ENCODE measurements at regions not wholly inside any gene's neighbourhood (a gene's known extent, or its start where the extent isn't known, plus 50 kb on each side); places are given as distances from the start of the nearest gene placed in this dataset.
"Not testable (repeated sequence)": the region's sequence is repeated elsewhere in the genome, so short reads cannot be mapped to it uniquely, and the experiment has no call there.

DNA sequence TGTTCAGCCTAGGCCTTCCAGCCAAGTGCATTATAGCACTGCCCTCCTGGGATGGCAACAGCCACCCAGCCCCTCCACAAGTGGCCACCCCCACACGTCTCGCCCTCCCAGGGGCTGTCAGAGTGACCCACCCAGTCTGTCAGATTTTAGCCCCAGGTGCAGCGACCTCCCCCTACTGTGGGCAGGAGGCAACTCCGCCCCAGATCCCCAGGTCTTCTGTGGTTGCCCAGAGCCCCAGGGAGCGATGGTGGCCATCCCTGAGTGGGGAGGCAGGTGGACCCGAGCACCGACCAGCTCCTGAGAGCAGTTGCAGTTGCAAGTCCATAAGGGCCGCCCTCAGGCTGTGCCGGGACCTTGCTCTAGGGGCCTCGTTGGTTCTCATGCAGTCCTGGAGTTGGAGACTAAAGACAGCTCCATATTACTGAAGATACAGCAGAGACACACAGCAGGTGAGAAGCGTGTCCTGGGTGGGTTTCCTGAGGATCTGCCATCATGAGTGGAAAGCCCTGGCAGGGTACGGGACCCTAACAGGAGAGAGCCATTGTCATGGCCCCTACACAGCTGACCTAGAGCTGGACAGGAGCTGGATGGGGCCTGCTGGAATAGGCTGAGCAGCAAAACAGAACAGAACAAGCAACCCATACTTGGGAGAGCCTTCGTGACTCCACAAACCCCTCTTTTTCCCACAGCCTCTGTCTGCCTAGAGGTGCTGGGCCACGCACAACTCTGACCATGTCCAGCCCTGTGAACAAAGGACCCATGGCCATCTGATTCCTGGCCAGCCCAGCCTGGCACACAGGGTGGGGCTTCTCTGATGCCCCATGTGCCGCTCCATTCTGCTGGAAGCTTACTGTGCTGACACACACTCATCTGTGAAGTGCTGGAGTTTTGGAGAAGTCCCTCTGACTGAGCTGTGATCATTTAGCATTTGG is 110.3 kb upstream of the ALDH1A3 start:
- DNase-seq = no peak

DNA sequence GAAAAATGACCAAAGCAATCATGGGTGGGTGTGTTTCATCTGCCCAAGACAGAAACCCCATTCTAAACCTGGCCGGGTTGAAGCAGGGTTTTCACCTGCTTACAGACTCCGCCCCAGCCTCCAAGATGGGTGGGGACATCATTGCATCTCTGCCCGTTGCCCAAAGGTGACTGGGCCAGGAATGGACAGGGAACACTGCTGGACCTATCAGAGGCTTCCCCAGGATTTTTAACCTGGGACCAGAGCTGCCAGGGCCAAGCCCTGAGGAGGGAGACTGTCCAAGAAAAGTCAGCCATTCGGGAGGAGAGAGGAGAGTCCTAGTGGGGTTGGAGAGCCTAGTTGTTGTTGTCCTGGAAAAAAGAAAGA is 109.7 kb upstream of the ALDH1A3 start:
- no peak for DNase-seq

DNA sequence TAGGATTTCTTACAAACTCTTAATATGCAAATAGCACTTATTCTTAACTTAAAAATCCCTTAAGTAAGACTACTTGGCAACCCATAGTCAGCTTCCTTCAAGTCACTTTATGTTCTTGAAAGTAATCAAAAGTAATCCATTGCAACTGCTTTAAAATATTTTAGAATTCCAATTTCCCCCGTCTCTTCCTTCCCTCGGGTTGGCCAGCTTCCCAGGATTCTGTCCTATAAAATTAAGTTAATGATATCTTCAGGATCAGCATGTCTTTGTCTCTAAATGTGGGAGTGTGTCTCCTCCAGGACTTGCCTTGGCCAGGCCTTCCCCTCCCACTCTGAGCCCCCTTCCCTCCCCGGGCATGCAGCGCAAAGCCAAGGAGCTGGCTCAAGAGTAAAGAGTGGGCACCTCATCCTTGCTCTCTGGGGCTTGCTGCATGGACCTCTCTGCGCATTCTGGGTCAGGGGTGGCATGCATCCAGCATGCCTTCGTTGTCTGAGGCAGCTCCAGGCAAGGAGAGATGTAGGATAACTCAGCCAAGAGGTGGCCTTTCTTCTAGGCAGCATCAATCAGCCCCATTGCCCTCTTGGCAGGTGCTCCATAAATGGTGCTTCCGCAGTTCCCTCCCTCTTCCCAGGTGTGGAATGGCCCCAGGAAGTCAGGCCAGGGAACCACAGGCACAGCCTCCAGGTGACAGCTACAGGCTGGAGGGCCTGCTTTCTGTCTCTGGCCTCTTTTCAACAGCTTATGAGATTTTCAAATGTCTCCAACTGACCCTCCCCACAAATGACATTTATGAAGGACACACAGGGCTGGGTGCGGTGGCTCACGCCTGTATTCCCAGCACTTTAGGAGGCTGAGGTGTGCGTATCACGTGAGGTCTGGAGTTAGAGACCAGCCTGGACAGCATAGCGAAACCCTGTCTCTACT is 108.7 kb upstream of the ALDH1A3 start:
- no peak for DNase-seq

DNA sequence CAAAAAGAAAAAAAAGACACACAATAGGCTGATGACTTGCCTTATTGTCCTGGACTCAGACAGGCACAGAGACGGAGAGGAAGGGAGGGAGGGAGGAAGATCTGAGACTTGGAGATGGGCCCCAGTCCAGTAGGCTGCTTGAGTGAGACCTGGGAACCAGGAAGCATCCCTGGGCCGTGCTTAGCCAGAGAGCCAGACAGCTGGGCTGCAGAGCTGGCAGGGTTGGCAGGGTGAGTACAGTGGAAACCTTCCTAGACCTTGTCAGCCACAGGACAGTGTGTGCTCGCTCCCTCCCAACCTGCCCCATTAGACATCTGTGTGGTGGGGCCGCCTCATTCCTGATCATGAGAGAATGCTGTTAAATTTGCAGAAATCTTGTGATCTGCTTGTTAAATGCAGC is 107.9 kb upstream of the ALDH1A3 start:
- no peak for DNase-seq

DNA sequence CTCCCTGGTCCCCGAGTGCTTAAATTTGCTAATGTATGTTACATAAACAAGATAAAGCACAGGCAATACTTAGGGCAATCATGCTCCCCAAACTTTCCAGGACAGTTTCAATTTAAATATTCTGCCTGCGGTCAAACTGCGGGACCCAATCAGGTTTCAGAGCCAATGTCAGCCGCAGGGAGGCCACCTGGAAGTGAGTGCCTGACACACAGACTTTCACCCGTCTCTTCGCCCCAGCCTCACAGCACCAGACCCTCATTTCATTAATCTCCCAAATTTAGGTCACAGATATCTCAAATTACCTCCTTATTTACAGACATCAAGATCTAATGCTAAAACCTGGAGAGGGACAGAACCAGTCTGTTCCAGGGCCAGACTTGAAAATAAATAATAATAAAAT is 107.2 kb upstream of the ALDH1A3 start:
- no peak for DNase-seq

DNA sequence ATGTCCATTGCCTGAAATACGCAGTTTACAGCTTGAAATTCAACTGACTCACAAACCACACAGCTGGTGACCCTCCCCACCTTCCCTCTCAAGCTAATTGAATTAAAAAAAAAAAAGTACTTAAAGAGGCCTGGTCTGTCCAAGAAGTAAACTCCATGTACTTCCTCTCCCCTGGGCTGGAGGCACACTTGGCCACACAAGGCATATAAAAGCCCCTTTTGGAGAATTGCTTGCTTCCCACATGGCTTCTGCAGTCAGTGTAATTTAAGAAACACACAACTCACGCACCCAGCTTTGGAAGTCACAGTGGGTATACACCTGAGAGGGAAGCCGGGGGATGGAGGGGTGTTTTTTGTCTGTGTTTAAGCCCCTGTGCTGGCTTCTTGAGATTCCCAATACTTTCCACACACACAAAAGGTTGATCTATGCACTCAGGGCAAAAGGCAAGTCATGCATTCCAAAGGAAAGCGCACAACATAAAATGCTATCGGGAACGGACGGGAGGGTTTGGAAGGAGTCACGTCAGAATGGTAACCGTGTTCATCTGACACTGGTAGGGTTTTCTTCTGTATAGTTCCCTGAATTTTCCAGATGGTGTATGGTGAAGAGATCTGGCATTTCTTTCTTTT is 106.6 kb upstream of the ALDH1A3 start:
- DNase-seq = no peak

DNA sequence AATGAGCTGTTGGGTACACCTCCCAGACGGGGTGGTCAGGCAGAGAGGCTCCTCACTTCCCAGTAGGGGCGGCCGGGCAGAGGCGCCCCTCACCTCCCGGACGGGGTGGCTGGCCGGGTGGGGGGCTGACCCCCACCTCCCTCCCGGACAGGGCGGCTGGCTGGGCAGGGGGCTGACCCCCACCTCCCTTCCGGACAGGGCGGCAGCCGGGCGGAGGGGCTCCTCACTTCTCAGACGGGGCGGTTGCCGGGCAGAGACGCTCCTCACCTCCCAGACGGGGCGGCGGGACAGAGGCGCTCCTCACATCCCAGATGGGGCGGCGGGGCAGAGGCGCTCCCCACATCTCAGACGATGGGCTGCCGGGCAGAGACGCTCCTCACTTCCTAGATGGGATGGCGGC is 105.6 kb upstream of the ALDH1A3 start:
- not testable (repeated sequence) for DNase-seq

DNA sequence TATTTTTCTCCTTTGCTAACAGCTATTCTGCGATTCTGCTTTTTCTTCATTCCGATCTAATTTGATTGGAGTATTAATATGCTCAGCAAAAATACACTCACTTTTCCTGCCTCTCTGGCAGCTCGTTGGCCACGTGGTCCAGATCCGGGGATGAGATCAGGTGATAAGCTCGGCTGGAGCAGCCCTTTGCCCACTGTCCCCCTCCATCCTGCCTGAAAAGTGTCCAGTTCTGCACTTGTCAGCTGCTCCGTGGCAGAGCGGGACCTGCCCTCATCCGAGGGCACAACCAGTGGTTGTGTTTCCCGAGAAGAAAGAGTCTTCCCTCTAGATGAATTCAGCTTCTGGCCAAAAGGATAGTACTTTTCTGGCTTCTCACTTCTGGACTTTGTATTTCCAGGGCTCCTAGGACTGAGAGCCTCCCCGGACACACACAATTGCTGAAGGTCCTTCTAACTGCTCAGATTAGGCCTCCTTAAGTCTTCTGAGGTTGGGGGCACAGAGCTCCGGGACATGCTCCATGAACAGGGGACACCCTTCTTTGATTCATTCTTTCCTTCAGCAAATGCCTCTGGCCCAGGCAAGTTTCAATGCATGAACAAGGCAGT is 103.9 kb upstream of the ALDH1A3 start:
- no peak for DNase-seq

DNA sequence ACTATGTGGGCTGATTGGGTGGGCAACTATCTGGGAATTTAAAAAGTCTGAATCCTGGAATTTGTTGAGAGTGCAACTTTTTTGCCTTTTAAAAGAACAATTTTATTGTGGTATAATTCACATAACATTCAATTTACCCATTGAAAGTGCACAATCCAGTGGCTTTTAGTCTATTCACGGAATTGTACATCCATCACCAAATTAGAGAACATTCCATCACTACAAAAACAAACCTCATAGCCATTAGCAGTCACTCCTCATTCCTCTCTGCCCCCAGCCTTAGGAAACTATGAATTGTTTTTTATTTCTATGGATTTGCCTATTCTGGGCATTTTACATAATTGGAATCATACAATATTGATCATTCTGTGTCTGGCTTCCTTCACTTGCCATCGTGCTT is 101.8 kb upstream of the ALDH1A3 start:
- DNase-seq = no peak

DNA sequence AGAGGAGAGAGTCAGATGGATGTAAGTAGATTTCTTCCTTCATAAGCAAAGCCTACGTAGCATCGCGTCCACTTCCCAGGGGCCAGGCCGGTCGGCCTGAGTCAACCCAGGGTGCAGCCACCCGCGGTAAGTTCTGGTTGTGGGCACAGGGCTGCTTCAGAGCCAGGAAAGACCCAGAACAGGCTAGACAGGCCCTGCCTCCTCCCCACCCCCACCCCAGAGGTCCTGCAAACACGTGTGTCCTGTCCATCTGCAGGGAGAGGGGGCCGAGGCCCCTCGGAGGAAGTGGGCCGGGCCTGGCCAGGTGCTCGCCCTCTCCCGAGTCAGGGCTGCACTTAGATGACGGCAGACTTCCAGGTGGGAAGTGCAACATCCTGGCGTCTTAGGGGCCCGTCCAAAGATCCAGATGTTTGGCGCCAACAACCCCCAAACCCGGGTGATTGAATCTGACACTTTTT is 100.8 kb upstream of the ALDH1A3 start:
- DNase-seq = no peak

DNA sequence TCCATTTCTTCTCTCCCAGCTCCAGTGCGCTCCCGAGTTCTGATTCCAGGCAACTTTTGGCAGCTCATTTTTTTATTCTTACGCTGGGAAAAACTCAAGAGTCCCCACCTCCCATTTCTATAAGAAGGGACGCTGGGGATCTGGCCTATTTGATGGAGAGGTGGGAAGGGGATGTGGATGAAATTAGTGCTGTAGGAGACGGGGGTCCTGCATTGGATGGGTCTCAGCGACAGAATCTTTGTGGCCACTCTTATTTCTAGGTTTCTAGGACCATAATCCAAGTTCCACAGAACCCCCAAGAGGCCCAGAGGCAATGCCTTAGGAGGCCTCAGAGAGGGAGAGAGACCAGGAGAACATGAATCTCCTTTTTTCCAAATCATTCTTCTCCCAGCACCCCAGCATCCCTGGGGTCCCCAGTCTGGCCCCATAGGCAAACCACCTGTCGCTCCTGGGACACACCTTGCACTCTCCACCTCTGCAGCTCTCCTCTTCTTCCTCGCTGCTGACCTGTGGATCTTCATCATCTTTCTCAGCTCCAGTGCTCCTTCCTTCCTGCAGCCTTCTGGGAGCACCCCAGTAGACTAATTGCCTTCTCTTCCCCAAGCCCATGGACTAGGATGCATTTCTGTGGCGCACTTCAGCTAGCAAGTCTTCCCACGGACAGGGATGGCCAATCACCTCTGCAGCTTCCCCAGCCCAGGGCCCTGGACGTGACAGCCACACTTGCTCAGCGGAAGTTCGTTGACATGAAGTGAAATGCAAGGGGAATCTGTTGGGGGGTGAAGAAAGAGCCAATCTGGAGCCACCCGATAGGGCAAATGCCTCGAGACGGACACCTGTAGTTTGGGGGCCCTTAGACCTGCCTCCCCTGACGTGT is 100.1 kb upstream of the ALDH1A3 start:
- DNase-seq = no peak

DNA sequence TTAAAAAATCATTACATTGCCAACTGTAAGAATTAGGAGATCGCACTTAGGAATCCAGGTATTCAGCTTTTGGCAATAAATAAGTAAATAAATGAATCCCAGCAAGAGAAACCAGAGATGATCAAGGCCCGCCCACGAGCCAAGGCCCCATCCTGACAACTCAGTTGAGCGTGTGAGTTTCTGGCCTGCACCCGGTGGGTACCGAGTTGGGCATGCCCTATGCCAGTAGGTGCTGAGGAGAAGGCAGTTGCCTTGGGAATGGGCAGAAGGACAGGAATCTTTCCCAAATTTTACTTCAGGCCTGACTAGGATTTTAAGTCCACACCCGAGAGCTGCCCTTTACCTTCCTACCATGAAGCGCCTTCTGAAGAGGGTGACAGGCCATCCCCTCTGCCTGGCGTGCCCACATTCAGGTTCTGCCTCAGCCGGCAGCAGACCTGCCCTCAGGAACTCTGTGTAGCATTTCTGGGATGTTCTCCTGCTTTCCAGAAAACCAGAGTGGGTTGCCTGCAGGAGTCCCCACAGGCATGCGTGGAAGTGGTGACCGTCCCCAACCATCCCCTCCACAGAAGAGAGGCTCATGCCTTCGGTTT is 99.3 kb upstream of the ALDH1A3 start:
- DNase-seq = no peak

DNA sequence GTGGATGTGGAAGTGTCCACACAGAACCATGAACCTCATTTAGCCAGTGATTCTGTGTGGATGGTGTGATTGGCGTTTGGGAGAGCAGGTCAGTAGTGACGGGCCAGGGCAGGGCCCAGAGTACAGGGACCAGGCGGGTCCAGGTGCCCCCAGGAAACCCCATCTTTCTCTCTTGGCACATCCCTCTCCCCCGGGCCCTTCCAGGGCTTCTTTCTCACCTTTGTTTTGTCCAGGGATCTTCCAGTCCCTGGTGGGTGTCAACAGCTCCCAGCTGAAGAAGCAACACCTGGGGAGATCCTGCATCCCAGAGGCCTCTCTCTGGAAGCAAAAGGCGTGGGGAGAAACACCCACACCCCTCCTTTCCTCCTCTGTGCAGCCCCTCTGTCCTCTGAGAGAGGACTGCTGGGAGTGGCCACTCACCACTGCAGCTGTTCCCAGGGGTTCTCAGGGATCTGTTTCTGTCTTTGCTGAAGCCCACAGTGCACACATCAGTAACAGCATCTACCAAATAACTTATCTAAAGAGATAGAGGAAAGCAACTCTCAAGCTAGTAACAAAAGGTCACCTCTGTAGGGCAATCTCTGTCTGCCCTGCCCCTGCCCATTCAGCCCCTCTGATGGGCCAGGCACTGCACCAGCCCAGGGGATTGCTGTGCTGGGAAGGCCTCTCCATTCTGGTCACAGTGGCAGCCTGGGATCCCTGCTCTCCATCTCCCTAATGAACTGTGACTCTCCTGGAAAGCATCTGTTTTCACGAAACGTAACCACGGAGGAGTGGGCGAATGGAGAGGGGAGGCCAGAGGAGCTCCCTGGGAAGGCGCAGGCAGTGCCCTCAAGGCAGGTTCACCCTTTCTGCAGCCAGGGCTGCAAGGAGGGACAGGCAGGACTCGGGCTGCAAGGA is 98.3 kb upstream of the ALDH1A3 start:
- DNase-seq = no peak

DNA sequence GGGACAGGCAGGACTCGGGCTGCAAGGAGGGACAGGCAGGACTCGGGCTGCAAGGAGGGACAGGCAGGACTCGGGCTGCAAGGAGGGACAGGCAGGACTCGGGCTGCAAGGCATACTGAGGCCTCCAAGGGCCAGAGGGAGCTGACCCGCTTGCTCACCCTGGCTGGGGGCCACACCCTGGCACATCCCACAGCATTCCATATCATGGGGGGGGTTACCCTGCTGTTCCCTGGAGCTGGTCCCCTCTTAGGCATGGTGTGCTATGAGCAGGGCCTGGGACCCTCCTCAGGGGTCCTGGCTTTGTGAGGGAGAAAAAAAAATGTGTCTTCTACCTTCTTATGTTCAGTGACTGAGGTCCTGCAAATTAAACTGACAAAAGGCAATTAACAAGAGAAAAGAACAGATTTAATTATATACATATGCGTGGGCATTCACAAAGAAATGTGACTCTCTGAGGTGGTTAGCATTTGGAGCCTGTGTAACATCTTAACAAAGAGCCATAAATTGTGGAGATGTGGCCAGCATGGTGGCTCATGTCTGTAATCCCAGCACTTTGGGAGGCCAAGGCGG is 97.6 kb upstream of the ALDH1A3 start:
- no peak for DNase-seq

DNA sequence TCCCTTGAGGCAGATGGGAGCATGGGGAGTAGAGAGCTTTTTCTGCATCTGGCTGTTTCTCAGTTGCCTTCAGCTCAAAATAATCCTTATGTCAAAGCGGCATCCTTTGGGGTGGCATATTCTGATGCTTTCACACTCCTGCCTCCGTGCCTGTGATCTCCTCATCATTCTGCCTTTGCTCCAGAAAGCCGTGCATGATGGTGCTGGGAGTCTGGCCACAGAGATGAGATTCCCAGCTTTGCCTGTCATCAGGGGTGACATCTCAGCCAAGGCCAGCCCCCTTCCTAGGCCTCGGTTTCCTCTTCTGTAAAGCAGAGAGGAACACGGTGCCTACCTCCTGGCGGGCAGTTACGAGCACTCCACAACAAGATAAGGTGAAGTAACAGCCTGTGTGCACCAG is 96.3 kb upstream of the ALDH1A3 start:
- DNase-seq = no peak

DNA sequence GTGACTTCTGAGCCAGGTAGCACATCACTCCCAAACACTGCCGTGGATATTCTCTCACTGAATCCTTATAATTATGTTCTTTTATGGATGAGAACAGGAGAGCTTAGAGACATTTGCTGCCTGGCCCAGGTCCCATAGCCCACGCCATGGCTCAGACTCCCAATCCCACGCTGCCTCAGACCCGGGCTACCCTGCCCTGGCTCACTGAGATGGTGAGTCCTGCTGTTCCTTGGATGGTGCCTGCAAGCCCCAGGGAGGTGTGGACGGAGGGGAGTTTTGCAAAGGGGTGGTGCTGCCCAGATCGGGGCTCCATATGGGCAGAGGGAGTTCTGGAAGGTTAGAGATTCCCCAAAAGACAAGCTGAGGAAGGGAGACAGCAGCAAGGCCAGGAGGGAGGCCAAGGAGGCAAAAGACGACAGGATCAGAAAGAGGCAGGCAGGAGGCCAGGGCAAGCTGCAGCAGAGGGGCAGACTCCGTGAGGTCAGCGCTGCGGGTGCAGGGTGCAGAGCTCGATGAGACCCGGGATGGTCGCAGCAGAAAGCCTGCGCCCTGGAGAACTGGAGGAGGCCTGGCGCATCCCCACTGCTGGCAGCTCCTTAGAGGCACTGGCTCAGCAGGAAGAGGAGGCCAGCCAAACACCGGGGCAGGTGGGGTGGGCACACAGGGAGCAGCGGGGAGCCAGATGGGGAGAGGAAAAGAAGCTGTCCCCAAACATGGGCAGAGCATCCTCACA is 95.7 kb upstream of the ALDH1A3 start:
- no peak for DNase-seq

DNA sequence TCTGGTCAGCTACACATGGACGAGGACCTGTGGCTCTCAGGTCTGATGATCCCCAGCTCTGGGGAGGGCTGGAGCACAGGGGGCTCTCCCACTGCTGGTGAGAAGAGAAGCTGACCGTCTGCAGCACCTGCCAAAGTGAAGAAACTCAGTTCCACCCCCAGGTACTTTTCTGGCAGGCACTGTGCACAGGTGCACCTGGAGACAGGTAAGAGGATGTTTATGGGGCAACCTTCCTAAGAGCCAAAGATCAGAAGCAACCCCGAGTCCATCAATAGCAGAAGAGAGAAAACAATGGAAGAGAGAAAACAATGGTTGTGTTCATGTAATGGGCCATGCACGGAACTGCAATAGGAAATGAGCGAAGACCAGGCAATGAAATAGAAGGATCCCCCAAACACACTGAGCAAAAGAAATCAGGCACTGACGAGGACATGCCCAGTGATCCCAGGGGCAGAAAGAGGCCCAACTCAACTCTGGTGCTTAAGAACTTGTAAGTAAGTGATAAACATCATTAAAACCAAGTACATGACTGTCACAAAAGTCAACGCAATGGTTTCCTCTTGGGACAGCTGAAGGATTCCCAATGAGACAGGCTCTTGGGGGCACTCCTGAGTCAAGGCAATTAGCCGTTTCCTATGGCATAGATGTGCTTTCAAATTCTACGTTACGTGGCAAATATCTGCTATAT is 95.0 kb upstream of the ALDH1A3 start:
- DNase-seq = no peak

All from CD4-positive, alpha-beta T cell treated with Interleukin-4 for 1 hour (primary cell).